ENCODE measurements at regions not wholly inside any gene's neighbourhood (a gene's known extent, or its start where the extent isn't known, plus 50 kb on each side); places are given as distances from the start of the nearest gene placed in this dataset.
"Not testable (repeated sequence)": the region's sequence is repeated elsewhere in the genome, so short reads cannot be mapped to it uniquely, and the experiment has no call there.

DNA sequence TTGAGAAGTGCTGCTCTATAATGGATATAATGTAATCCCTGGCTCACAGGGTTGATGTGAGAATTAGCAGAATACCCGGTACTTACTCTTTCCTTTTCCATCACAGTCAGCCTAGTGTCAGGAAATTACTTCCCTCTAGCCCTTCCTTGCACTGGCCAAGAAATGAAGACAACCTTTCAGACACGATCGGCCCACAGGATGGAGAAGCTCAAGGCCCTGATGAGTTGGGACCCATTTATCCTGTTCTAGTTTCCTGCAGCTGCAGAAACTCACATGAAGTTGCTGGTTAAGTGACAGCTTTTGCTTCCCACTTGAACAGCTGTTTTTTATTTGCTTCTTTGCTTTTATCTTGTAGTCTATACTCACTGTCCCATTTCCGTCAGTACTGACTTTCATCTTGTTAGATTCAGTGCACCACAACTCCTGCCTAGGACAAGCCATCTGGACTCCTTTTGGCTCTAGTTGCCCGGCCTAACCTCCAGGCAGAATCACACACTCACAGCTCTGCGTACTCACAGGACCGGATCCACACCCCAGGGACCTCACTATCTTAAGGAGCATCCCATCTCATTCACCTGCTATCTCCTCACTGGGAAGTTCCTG, 325.1 kb upstream of the CHRNA7 start:
- DNase-seq: not testable (repeated sequence)

DNA sequence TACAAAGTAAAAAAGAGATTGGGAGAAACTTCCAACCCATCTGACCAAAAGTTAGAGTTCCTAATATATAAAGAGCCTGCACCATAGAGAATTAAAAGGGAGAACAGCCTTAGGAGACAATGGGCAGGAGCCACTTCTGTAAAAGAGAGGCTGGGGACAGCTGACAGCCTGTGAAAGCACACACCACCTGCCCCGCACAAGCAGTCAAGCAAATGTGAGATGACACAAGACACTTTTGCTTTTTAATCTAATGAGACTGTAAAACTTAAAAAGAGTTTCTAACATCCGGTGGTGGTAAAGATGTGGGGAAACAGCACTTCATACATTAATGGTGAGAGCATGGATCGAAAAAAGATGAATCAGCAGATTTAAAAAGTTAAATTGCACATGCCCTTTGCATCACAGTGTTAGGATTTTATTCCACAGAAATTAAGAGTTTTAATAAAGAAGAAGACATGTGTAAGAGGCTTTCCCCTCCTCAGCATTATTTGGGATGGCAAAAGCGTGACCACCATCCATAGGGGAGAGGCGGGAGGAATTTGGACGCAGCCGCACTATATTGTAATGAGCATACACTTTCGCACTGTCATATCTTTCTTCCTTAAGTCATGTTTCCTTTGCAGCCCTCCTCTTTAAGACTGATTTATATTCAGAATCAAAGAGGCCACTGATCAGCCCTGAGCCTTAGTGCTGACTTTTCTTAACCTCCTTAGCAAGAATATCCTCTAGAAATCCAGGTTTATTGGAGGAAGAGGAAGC, 322.2 kb upstream of the CHRNA7 start:
- not testable (repeated sequence) for DNase-seq

DNA sequence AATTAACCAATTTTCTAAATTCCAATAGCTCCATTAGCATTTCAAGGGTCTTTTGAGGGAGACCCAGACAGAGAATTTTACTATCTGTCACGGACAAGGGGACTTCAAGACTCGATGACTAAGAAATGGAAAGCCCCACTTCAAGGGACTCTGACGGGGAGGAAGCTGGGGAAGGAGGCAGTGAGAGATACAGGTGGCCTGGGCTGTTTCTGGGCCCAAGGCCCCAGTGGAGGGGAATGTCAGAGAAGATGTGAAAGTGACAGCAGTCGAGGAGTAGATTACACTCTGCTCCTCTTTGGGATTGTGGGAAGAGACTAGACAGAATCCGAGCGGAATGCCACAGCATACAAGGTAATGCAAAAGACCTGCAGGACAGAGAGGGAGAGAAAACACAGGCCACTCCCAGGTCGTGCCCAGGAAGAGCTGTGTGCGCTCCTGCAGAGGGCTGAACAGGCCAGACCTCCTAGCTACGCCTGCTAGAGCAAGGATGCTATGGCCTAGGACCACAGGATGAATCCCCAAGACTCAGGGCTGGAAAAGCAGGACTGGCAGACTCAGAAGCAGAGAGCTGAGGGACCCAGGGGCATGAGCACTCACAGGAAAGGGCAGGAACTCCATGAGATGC, 321.5 kb upstream of the CHRNA7 start:
- DNase-seq: not testable (repeated sequence)

DNA sequence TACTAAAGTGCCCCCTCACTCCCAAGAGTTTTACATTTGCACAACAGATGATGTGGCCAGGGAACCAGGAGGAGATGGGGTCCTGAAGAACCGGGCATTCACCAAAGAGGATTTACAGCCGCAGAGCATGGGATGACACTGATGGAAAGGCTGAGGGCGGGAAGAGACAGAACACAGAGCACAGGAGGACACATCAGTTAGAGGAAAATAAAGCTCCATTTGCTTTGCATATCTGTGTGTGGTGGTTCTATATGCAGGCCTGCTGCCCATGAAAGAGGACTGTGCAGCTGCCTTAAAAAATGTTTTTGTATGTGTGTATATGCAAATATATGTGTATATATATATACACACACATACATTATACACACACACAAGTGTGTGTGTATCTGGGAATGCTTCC, 320.8 kb upstream of the CHRNA7 start:
- not testable (repeated sequence) for DNase-seq

DNA sequence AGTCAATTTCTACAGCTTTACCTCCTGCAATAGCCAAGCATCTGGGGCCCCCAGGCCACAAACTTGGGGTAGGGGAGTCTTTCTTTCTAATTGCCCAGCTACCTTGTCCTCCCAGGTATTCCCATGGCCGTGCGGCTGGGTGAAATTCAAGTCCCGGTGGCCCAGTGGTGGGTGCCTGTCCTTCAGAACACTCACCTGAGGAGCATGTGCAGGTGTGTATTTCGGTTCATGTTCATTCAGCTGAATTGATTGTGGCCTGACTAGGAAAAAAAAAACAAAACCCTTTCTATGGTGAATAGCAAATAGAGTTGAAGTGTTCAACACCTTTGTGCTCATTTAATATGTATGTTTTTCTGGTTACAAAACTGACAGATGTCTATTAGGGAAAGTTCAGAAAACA, 319.5 kb upstream of the CHRNA7 start:
- not testable (repeated sequence) for DNase-seq

DNA sequence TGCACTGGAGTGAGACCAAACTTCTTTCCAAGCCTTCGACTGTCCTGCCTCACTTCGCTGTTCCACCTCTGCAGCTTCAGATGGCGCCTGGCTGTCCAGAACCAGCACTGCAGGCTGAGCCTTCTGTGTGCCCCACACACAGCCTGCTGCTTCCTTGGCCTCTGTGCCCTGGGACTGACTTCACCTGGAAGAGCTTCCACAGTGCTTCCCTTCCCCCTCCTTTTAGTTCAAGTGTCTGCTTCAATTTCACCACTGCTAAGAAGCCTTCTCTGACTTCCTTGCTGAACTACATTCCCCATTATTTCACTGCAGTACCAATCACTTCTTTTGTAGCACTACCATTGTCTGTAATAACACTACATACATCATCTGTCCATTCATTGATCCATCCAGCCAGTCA, 315.1 kb upstream of the CHRNA7 start:
- not testable (repeated sequence) for DNase-seq

DNA sequence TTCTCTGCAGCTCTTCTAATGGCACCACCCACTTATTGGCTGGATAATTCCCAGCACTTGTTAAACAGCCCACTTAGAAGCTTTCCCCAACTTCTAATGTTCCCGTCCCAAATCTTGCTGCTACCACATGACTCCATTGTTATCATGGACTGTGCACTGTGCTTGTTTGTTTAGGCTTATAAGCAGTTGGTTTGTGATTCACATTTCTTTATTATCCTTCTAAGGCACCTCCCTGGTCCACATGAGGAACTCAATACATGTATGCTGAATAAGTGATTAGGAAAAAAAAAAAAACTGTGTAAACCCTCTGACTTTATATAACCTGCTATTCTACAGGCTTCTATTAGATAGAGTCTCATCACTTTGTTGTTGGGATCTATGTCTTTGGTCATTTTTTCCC, 311.7 kb upstream of the CHRNA7 start:
- DNase-seq: not testable (repeated sequence)

DNA sequence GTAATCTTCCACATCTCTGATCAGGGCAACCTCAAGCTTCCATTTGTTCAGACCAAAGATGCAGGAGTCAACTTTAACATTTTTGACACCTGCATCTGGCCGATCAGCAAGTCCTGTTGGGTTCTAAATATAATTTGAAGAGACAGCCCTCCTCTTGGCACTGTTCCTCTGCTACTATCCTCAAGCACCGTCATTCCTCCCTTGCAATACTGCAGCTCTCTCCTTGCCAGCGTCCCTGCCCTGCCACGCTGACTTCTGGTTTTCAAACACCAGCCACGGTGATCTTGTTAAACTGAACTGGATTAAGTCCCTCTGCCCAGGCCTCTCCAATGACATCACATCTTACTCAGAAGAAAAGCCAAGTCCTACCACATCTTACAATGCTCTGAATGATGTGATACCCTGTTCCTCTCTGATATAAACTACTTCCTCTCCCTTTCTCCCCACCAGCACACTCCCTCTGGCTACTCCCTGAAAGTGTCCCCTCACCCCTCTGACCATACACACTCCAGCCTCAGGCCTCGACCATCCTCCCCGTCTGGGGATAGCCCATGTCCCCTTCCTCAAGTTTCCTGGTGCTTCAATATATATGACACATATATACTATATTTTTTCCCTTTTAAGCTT, 310.8 kb upstream of the CHRNA7 start:
- DNase-seq: not testable (repeated sequence)

DNA sequence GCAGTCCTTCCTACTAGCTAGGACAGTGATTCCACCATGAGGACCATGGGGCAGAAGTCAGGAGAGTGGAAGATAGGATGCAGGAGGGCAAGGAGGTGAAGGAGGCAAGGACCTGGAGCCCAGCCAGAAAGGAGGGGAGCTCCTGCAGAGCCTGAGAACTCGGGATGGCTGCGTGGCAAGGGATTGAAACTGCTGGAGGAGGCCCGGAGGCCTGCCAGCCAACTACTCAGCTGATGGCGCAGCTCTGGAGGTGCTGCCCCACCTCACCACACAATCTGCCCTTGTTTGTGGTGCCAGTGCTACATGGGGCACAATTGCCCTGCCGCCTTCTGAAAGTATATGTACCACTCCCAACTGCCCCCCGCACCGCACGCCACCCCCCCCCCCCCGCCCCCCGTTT, 307.3 kb upstream of the CHRNA7 start:
- DNase-seq: not testable (repeated sequence)

DNA sequence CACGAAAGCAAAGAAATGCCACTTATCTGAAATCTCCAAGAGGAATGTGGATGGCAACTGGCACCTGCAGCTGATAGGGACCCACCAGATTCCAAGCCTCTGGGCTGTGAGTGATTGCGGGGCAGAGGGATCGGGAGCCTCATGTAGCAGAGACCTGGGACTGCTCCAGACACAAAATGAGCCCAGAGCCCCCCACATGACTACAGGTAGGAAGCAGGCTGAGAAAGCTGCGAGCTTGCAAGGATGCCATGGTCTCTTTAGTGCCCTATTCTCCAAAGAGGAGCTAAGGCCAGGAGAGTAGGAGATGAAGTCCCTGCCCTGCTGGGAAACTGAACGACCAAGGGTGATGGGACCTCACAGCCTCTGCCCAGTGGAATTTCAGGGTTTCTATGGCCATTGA, 305.4 kb upstream of the CHRNA7 start:
- DNase-seq: not testable (repeated sequence)

DNA sequence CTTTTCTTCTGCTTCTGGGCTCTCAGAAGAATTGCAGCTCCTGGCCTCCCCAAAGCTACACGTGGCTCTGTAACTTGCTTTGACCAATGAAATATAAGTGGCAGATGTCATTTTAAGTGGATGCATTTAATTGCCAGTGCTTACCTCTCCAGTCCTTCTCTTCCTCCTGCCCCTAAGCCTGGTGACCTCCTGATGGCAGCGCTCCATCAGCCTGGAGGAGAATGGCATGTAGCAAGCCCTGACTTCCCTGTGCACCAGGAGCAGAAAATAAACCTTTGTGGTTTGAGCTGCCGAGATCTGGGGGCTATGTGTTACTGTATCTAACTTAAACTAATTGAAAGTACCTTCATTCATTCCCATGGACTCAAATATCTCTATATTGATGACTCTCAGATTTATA, 304.7 kb upstream of the CHRNA7 start:
- not testable (repeated sequence) for DNase-seq

DNA sequence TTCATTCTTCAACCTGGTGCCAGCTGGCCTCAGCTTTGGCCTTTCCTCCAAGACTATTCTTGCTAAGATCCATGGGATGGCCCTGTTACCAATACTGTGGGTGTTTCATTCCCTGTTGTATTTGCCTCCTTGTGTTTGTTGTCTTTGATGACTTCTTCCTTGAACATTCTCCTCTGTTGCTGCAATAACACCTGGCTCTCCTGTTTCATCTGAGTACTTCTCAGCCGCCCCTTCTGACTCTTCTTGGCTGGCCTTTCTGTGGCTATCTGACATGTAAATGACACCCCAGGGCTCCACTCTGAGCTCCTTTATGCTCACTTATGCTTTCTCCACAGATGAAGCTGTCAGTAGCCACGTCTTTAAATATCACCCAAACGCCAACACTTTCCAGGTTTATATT, 302.7 kb upstream of the CHRNA7 start:
- no peak for DNase-seq

DNA sequence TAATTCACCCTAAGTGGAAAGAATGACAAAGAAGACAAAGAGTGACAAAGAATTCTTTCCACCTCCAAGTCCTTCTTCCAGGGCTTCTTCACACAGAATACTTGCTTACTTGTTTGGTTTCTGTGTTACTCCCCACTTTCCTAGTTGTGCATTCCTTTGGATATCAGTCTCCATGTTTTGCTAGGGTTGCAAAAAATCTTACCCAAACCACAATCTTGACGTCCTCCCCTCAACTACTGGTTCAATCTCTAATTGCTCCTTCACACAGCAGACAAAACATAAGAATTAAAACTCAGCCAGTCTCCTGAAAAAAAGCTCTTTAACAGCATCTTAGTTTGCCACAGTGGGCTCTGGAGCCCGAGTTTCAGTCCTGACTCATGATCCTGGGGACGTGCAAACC, 297.6 kb upstream of the CHRNA7 start:
- DNase-seq: no peak

DNA sequence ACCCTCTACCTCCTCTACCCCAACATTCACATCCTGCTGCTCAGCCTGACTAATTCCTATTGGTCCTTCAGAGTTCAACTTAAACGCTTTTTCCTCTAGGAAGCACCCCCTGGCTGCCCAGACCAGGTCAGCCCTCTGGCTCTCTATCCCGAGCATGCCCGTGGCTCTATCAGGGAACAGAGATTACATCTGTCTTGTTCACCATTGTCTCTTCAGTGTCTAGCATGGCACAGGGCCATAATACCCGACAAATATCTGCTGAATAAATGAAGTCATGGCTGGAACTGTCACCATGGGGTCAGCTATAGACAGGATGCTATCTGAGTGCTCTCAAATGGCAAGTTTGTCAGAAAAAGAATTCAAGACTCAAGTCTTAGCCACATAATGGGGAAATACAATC, 296.9 kb upstream of the CHRNA7 start:
- DNase-seq: no peak

DNA sequence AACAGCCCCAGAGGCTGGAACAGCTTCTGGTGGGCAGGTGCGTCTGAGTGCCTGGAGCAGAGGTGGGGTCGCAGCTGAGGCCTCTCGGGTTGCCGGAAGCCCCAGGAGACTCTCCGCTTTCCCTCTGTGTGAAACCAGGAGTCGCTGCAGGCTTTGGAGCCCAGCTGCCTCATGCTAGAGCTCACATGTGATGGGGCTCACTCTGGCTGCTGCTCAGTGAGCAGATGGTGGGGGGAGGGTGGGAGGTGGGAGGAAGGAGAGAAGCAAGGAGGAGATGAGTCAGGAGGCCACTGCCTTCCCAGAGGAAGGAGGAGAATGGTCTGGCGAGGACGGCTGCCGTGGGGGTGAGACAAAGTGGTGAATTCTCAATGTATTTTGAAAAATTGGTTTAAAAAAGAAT, 290.1 kb upstream of the CHRNA7 start:
- DNase-seq: no peak

DNA sequence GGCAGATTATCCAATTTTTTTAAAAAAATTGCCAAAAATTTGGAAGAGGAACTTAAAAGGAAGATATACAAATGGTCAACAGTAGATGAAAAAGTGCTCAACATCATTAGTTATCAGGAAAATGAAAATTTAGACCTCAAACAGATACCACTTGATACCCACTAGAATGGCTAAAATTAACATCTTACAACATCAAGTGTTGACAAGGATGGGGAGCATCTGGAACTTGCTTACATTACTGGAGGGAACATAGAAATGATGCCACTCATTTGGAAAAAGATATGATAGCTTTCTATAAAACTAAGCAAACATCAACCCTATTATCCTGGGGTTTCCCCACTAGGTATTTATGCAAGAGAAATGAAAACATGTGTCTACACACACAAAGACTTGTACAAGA, 284.5 kb upstream of the CHRNA7 start:
- DNase-seq: no peak

DNA sequence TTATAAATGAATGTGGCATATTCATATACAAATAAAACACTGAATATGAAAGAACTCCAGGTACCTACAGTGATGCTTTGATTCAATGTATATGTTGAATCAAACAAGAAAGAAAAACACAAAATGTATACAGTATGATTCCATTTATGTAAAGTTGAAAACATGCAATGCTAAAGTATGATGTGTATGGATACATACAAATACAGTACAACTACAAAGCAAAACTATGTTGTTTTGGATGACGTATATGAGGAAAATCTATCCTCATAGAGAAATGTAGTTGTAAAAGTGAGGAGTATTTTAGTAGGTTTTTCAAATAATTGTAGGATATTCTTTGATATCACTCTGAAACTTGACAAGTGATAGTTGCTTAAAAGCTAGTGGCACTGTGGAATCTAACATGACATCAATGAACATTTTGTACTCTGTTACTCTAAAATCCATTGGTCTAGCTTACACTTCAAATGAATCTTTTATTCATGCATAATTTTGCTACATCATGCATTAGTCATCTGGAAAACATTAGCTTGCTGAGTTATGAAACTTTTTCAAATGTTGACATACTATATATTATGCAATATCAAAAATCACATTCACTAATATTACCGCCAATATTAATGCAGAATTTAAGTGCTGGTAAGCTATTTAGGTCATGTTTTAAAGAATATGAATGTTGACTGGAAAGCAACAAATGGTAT, 278.1 kb upstream of the CHRNA7 start:
- DNase-seq: no peak

DNA sequence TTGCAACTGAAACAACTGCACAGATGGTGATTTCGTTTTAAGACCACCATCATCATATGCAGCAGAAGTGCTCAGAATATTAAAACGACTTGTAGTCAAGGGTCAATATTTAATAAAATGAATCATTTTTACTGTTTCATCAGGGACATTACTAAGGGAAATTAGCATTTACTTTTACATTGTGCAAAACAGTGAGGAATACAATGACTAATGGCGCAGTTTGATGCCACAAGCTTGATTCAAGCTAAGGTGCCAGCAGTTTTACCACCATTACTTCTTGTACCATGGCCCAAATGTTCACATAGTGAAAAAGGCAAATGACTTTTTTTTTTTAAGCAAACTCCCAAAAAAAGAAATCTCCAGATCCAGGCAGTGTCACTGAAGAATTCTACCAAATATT, 277.4 kb upstream of the CHRNA7 start:
- no peak for DNase-seq

DNA sequence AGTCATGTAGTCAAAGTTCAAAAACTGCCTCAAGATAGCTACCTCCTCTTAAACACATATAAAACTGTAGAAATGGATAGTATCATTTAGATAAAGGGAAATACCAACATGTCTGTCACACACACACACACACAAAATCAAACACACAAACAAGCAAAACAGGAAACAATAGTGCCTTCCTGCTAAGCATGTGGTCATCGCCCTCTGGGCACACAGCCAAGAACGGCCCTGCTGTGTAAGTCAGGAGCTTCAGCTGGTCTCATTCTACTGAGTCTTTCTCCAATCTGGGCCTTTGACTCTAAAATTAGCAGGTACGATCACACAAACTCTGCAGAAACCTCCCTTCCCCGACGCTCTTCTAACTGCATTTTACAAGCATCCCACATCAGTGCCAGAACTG, 272.2 kb upstream of the CHRNA7 start:
- DNase-seq: no peak

DNA sequence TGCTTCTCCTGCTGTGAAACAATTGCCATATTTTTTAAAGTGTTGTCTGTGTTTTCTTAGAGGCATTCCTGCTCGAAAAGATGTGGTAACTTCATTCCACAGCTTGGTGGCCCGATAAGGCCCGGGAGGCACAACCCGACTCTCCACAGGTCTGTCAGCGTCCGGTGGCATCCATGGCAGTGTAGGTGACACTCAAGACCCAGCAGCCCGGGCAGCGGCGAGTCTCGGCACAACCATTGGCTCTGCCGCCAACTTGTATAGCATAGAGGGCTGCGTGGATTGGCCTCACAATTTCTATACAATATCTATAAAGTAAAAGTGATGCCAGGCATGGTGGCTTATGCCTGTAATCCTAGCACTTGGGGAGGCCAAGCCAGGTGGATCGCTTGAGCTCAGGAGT, 262.3 kb upstream of the CHRNA7 start:
- no peak for DNase-seq

DNA sequence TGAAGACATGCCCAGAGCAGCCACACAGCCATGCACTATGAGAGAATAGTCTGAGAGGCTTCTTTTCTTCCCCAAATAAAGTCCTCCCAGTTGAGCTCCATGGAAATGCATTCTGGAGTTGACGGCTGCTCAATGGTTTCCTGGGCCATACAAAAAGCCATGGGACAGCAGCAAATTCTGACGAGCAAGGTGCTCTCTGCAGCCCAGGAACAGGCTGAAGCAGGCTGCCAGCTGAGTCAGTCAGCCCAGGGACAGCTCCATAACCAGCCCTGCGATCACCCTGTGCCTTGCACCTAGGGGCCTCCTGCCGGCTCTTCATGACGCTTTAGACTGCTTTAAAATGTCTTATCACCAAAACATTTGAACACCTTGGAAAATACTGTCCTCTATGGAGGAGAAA, 256.3 kb upstream of the CHRNA7 start:
- DNase-seq: no peak

DNA sequence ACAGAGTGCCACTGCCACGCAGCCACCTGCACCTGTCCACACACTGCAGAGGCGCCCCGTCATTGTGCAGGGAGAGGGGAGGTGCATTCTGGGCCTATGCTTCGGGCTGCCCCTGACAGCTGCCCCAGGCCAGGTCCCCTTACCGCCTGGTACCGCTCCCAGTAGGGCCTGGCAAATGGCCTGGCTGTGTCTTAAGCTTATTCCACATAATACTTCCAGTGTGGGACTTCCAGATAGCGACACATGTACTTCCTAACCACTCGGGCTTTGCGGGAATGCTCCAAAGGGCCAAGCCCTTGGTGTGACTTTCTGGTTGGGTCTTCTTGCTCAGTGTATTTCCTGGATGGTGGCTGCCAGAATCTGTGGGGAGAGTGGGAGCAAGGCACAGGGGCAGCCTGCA, 254.3 kb upstream of the CHRNA7 start:
- DNase-seq: no peak

DNA sequence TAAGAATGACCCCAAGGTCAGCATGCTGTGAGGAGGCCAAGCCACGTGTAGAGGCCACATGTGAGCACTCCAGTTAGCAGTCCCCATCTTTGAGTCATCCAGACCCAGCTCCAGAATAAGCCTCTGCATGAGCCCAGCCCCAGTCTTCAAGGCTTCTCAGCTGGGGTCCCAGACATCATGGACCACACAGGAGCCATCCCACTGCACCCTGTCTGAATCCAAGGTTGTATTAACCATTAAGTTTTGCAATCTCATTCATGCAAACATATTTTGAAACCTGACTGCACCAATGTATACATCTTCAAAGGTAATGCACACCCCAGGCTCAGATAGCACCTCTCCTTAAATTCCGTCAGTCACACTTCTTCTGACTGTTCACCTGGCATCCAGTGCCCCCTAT, 249.1 kb upstream of the CHRNA7 start:
- DNase-seq: no peak
